Astrocyte of the cerebellum (primary cell): ENCODE measurements at regions not wholly inside any gene's neighbourhood (a gene's known extent, or its start where the extent isn't known, plus 50 kb on each side); places are given as distances from the start of the nearest gene placed in this dataset.

Source experiments
- DNase-seq: peaks from one replicate; pipeline ENCODE4 v3.0.0-alpha.2; 2011; ENCODE audit warnings: low read depth
- H3K4me3 ChIP-seq: 2 replicates; pipeline ENCODE4 v1.5.1; 2011; ENCODE audit warnings: mild to moderate bottlenecking, low read depth, low read length, moderate library complexity
- in situ Hi-C: cut with HindIII; loops from 2 replicates; pipeline ENCODE4 v1.10.0; 2017; ENCODE audit warnings: low sequenced_read_pairs
- TF ChIP-seq, protein P1 (sequence below): IDR thresholded peaks from 2 replicates; pipeline ENCODE4 v1.5.1; 2012; ENCODE audit warnings: low read length, low read depth, moderate library complexity, mild to moderate bottlenecking; ENCODE audit errors: missing control alignments

DNA sequence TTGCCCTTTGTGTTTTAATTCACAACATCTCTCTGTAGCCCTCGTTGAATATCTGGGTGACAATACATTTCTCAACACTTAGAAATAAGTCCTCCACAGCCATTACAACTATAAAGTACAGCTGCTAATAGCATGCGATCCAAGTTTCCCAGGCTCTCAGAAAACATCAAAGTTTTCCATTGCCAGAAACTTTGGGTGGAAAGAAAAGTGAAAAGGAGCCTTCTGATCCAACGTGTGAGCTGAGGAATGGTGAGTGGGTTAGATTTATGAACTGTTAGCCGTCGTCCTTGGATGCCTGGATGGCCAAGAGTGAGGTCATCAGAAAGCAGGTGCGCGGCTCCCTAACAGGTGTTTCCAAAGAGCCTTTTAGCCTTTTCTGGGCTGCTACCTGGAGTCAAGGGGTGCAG lies 258.0 kb downstream of the PMP22 start:
- H3K4me3 ChIP-seq: no peak overlapping the region
- no peak for DNase-seq
- in situ Hi-C loops: no loop called here
- TF ChIP-seq, protein P1, sequence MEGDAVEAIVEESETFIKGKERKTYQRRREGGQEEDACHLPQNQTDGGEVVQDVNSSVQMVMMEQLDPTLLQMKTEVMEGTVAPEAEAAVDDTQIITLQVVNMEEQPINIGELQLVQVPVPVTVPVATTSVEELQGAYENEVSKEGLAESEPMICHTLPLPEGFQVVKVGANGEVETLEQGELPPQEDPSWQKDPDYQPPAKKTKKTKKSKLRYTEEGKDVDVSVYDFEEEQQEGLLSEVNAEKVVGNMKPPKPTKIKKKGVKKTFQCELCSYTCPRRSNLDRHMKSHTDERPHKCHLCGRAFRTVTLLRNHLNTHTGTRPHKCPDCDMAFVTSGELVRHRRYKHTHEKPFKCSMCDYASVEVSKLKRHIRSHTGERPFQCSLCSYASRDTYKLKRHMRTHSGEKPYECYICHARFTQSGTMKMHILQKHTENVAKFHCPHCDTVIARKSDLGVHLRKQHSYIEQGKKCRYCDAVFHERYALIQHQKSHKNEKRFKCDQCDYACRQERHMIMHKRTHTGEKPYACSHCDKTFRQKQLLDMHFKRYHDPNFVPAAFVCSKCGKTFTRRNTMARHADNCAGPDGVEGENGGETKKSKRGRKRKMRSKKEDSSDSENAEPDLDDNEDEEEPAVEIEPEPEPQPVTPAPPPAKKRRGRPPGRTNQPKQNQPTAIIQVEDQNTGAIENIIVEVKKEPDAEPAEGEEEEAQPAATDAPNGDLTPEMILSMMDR: no peak

DNA sequence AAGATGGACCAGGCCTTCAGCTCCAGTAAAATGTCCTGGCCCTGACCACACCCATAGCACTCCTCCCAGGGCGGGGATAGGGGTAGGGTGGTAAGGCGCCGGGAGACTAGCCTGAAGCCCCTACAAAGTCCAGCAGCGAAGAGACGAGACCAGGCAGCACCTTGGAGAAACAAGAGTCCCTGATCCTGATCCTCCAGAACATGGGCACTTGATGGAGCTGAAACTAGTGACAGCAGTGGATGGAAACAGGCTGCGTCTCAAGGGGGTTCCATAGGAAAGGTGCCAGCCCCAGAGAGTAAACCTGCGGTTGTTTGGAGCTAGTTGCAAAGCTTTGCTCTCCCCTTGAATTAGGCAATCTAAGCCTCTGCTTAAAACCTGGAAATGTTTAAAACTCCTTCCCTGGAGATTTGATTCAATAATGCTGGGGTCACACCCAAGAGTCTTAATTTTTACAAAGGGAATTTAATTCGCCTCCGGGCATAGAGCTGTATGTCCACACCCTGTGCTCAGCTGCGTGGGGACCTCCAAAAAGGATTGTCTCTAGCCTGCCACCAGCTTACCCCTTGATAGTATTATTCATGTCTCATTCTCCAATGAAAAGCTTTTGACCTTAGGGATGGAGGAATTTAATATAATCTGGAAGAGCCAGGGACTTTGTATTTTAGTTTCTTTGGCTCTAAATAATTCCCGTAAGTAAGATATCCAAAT lies 258.6 kb downstream of the PMP22 start:
- in situ Hi-C loops: no loop called here
- no peak overlapping the region for H3K4me3 ChIP-seq
- TF ChIP-seq, protein P1: no peak
- no peak for DNase-seq

DNA sequence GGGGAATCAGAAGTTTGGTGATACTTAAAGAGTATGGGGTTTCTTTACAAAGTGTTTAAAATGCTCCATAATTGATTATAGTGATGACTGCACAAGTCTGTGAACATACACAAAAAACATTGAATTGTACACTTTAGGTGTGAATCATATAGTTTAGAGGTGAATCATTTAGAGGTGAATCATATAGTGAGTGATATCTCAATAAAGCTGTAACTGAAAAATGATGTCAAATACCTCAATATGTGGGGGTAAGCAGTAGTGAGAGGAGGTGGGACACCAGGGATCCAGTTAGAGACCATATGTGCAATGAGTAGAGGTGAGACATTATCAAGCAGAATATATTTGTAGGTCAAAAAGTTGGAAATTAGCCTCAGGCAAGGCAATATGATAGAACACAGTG lies 264.5 kb downstream of the PMP22 start:
- TF ChIP-seq, protein P1: no peak
- no peak overlapping the region for H3K4me3 ChIP-seq
- in situ Hi-C loops: no loop called here
- DNase-seq: no peak

DNA sequence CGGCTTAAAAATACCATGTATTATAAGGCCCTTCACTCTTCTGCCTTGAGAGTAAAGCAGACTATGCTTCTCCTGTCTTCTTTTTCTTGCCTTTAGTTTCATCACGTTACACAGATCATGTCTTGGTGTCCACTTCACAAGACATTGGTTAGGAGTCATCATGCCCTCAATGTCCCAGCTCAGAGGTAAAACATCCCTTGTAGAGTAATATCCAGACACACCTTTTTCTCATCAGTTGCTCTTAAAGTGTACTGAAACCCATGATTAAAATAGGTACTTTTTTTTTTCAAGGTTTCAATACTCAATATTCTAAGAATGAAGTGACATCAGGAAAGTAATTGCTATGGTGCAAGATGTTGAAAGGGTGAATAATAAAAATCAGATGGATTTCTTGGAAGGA lies 267.8 kb downstream of the PMP22 start:
- in situ Hi-C loops: no loop called here
- TF ChIP-seq, protein P1: no peak
- no peak for DNase-seq

DNA sequence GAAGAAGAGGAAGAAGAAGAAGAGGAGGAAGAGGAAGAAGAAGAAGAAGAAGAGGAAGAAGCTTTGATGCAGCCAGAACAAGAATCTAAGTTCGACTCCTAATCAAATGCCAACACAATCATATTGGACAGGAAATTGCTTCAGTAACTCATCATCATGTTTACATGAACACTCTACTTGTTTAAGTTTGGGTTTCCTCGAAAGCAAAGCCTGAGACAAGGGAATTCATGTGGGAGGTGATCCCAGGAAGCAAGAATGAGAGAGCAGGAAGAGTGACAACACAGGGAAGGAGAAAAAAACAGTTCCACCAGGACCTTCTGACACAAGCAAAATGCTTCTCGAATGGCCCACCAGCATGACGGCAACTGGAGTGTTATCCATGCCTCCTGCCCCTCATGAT lies 279.0 kb downstream of the PMP22 start:
- no peak overlapping the region for H3K4me3 ChIP-seq
- TF ChIP-seq, protein P1: no peak
- in situ Hi-C loops: no loop called here
- DNase-seq: no peak

More for the DNA sequence above, 267.8 kb downstream of the PMP22 start:
- no peak overlapping the region for H3K4me3 ChIP-seq

DNA sequence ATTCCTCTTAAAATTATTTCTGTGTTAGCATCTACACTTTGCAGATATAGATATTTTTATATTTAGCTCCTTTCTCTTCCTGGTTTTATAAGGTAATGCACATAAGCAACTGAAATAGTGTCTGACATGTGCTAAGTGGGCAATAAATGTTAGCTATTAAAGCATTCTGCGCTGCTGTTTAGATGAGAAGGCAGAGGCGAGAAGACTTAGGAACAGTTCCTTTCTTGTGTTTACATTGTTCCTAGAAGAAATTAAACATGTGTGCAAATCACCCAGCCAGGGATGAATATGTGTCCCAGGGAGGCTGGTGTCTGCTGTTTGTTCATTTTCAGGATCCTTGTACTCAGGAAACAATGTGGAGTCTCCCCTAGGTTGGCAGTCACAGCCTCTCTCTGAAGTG lies 292.3 kb downstream of the PMP22 start:
- H3K4me3 ChIP-seq: no peak overlapping the region

More for the DNA sequence above, 292.3 kb downstream of the PMP22 start:
- in situ Hi-C loops: no loop called here
- DNase-seq: no peak
- TF ChIP-seq, protein P1: no peak
